Spleen (tissue), 7 donors: ENCODE measurements at regions not wholly inside any gene's neighbourhood (a gene's known extent, or its start where the extent isn't known, plus 50 kb on each side); places are given as distances from the start of the nearest gene placed in this dataset.

Experiments
- CTCF ChIP-seq, 11 experiments: fragments of 200-600 bp in 7 of 11; fragments of 450-650 bp in 4 of 11; sonication (generic) in 4 of 11; IDR thresholded peaks in 8 of 11; conservative IDR thresholded peaks in 3 of 11; 1 replicate in 7 of 11; 2 replicates in 4 of 11; pipeline versions ENCODE4 v1.4.0 to v1.8.0; 2016 to 2021; ENCODE audit warnings: antibody characterized with exemption in 11 of 11, inconsistent platforms in 4 of 11, mild to moderate bottlenecking in 1 of 11
- POLR2A ChIP-seq, 3 donors: fragments of 450-650 bp; IDR thresholded peaks; one replicate each; pipeline ENCODE4 v1.5.1; 2017; ENCODE audit warnings: antibody characterized with exemption in 3 of 3, mild to moderate bottlenecking in 1 of 3
- donor health status: DM: no; HTN: no; CAD: no; lungs with moderate emphysema.
- donor health status: DM: no; HTN: no; CAD: no.
- donor health status: DM: no; HTN: no; CAD: no.

- TF ChIP-seq POLR2A (IDR thresholded peaks at IDR 0.05) (no peak), CTCF (IDR thresholded peaks at IDR 0.05 in 8 of 11, conservative IDR thresholded peaks at IDR 0.05 in 3 of 11) (no peak)
Observed at GRCh38 chr7:155182406-155182970, 112.4 kb downstream of the HTR5A start.
